ENCODE measurements at regions not wholly inside any gene's neighbourhood (a gene's known extent, or its start where the extent isn't known, plus 50 kb on each side); places are given as distances from the start of the nearest gene placed in this dataset.

GRCh38 chr20:23146857-23147637 lies 60.9 kb upstream of the CD93 start:
- no peak overlapping the region for H3K4me2 ChIP-seq (ENCODE audit: low read length, poor library complexity, severe bottlenecking)
- no peak overlapping the region for H2AFZ ChIP-seq (ENCODE audit: low read depth, low read length)
- no peaks in the 10 kb centered on the region for H3K9me3 ChIP-seq (ENCODE audit: control insufficient read depth, low read length)
- no peaks in the 10 kb centered on the region for H3K27me3 ChIP-seq (ENCODE audit: control insufficient read depth in 1 of 2, insufficient read depth in 1 of 2, low read length in 2 of 2)
- H3K36me3 ChIP-seq (ENCODE audit: control insufficient read depth in 1 of 2, insufficient read depth in 2 of 2, low read depth in 1 of 2, low read length in 2 of 2): no peaks in the 10 kb centered on the region
- H3K9ac ChIP-seq (ENCODE audit: low read length): peak overlapping the region; percentile 72
- peak overlapping the region; percentile 81 to 89 for H3K18ac ChIP-seq (ENCODE audit: low read depth in 1 of 2, low read length in 2 of 2)
- no peak overlapping the region for H4K8ac ChIP-seq (ENCODE audit: low read length)
- no peak overlapping the region for H2BK15ac ChIP-seq (ENCODE audit: low read depth, poor library complexity, severe bottlenecking)
- H4K91ac ChIP-seq (ENCODE audit: low read length): peak overlapping the region; percentile 78
- H3K14ac ChIP-seq (ENCODE audit: low read length in 2 of 2): no peak overlapping the region
- peak overlapping the region; percentile 12 for H2BK5ac ChIP-seq (ENCODE audit: low read depth, low read length, poor library complexity, severe bottlenecking)
- H3K27ac ChIP-seq (ENCODE audit: low read length, poor library complexity, severe bottlenecking): no peak overlapping the region
- H3K23ac ChIP-seq (ENCODE audit: low read length in 2 of 2): no peak overlapping the region
- WGBS: 93% methylated on average over 2 of the region's 7 CpGs
- no peak overlapping the region for H2AK5ac ChIP-seq (ENCODE audit: low read length, severe bottlenecking)
- H2BK12ac ChIP-seq (ENCODE audit: low read length in 2 of 2): peak overlapping the region; percentile 66 to 90
- peak overlapping the region; percentile 71 for H2BK120ac ChIP-seq (ENCODE audit: low read depth, low read length)
- H3K79me1 ChIP-seq (replicated peaks; ENCODE audit: low read length, poor library complexity, severe bottlenecking): no peaks in the 10 kb centered on the region
- peaks cover 38% of the 10 kb centered on the region for H3K4me1 ChIP-seq (ENCODE audit: control insufficient read depth, insufficient read depth, low read depth, low read length)
- H3K4ac ChIP-seq (ENCODE audit: low read depth in 1 of 2, low read length in 2 of 2): peak overlapping the region; percentile 72 to 79
- DNase-seq: no peak
- peak overlapping the region in 1 of 2 experiments; percentile 55 for H3K4me3 ChIP-seq (ENCODE audit: insufficient read depth in 1 of 2, low read depth in 1 of 2, low read length in 2 of 2)

DNA sequence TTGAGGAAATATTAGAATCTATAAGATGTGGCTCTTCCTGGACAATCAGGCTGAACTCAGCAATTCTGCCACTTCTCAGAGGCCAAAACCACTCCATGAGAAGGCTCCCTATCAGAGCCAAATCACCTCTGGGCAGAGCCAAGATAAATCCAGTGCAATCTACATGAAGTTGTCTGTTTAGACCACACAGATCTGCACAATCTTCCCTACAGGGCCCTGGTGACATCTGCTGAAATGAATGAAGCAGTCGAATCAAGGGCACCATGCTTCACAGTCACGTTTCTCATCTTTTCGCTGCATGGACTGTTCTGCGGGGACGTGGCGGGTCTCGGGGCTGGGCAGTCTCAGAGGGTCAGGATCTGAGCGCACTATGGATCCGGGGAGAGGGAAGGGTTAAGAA lies 60.1 kb upstream of the CD93 start:
- WGBS: 93% methylated on average over 7 of the region's 9 CpGs
- H2BK12ac ChIP-seq (ENCODE audit: low read length in 2 of 2): peak overlapping the region; percentile 69 to 91
- H4K91ac ChIP-seq (ENCODE audit: low read length): peak overlapping the region; percentile 52
- H3K27ac ChIP-seq (ENCODE audit: low read length, poor library complexity, severe bottlenecking): no peak overlapping the region
- no peak overlapping the region for H3K4me3 ChIP-seq (ENCODE audit: insufficient read depth in 1 of 2, low read depth in 1 of 2, low read length in 2 of 2)
- peak overlapping the region in 1 of 2 experiments; percentile 77 for H3K14ac ChIP-seq (ENCODE audit: low read length in 2 of 2)
- H3K27me3 ChIP-seq (ENCODE audit: control insufficient read depth in 1 of 2, insufficient read depth in 1 of 2, low read length in 2 of 2): no peaks in the 10 kb centered on the region
- H2BK5ac ChIP-seq (ENCODE audit: low read depth, low read length, poor library complexity, severe bottlenecking): no peak overlapping the region
- H3K18ac ChIP-seq (ENCODE audit: low read depth in 1 of 2, low read length in 2 of 2): peak overlapping the region; percentile 58 to 81
- H2AFZ ChIP-seq (ENCODE audit: low read depth, low read length): no peak overlapping the region
- no peak overlapping the region for H2AK5ac ChIP-seq (ENCODE audit: low read length, severe bottlenecking)
- H3K9ac ChIP-seq (ENCODE audit: low read length): peak overlapping the region; percentile 72
- H2BK15ac ChIP-seq (ENCODE audit: low read depth, poor library complexity, severe bottlenecking): no peak overlapping the region
- peaks cover 34% of the 10 kb centered on the region for H3K4me1 ChIP-seq (ENCODE audit: control insufficient read depth, insufficient read depth, low read depth, low read length)
- no peaks in the 10 kb centered on the region for H3K36me3 ChIP-seq (ENCODE audit: control insufficient read depth in 1 of 2, insufficient read depth in 2 of 2, low read depth in 1 of 2, low read length in 2 of 2)
- no peaks in the 10 kb centered on the region for H3K9me3 ChIP-seq (ENCODE audit: control insufficient read depth, low read length)
- no peak for DNase-seq
- H3K4ac ChIP-seq (ENCODE audit: low read depth in 1 of 2, low read length in 2 of 2): no peak overlapping the region
- no peak overlapping the region for H3K4me2 ChIP-seq (ENCODE audit: low read length, poor library complexity, severe bottlenecking)
- no peaks in the 10 kb centered on the region for H3K79me1 ChIP-seq (replicated peaks; ENCODE audit: low read length, poor library complexity, severe bottlenecking)
- peak overlapping the region; percentile 59 for H4K8ac ChIP-seq (ENCODE audit: low read length)
- H2BK120ac ChIP-seq (ENCODE audit: low read depth, low read length): no peak overlapping the region
- peak overlapping the region in 1 of 2 experiments; percentile 20 for H3K23ac ChIP-seq (ENCODE audit: low read length in 2 of 2)

- Histone ChIP-seq H2BK12ac (ENCODE audit: low read length in 2 of 2) (peak overlapping the region; percentile 86 to 98), H2AFZ (ENCODE audit: low read depth, low read length) (no peak overlapping the region), H3K4me2 (ENCODE audit: low read length, poor library complexity, severe bottlenecking) (no peak overlapping the region), H4K8ac (ENCODE audit: low read length) (peak overlapping the region; percentile 56), H3K27me3 (ENCODE audit: control insufficient read depth in 1 of 2, insufficient read depth in 1 of 2, low read length in 2 of 2) (no peaks in the 10 kb centered on the region), H3K9me3 (ENCODE audit: control insufficient read depth, low read length) (no peaks in the 10 kb centered on the region), H3K27ac (ENCODE audit: low read length, poor library complexity, severe bottlenecking) (no peak overlapping the region), H3K79me1 (replicated peaks; ENCODE audit: low read length, poor library complexity, severe bottlenecking) (no peaks in the 10 kb centered on the region), H3K4me3 (ENCODE audit: insufficient read depth in 1 of 2, low read depth in 1 of 2, low read length in 2 of 2) (no peak overlapping the region), H2BK15ac (ENCODE audit: low read depth, poor library complexity, severe bottlenecking) (no peak overlapping the region), H3K14ac (ENCODE audit: low read length in 2 of 2) (peak overlapping the region in 1 of 2 experiments; percentile 45), H3K4me1 (ENCODE audit: control insufficient read depth, insufficient read depth, low read depth, low read length) (peaks cover 32% of the 10 kb centered on the region), H2AK5ac (ENCODE audit: low read length, severe bottlenecking) (no peak overlapping the region), H3K4ac (ENCODE audit: low read depth in 1 of 2, low read length in 2 of 2) (peak overlapping the region; percentile 27 to 70), H2BK120ac (ENCODE audit: low read depth, low read length) (peak overlapping the region; percentile 52), H3K18ac (ENCODE audit: low read depth in 1 of 2, low read length in 2 of 2) (peak overlapping the region; percentile 4 to 92), H2BK5ac (ENCODE audit: low read depth, low read length, poor library complexity, severe bottlenecking) (no peak overlapping the region), H3K9ac (ENCODE audit: low read length) (peak overlapping the region; percentile 72), H3K36me3 (ENCODE audit: control insufficient read depth in 1 of 2, insufficient read depth in 2 of 2, low read depth in 1 of 2, low read length in 2 of 2) (no peaks in the 10 kb centered on the region), H3K23ac (ENCODE audit: low read length in 2 of 2) (no peak overlapping the region), H4K91ac (ENCODE audit: low read length) (peak overlapping the region; percentile 86)
- 87% methylated on average over 9 of the region's 9 CpGs for WGBS
- DNase-seq: peak; percentile 72
These were observed 59.2 kb upstream of the CD93 start for GRCh38 chr20:23145281-23145700.

DNA sequence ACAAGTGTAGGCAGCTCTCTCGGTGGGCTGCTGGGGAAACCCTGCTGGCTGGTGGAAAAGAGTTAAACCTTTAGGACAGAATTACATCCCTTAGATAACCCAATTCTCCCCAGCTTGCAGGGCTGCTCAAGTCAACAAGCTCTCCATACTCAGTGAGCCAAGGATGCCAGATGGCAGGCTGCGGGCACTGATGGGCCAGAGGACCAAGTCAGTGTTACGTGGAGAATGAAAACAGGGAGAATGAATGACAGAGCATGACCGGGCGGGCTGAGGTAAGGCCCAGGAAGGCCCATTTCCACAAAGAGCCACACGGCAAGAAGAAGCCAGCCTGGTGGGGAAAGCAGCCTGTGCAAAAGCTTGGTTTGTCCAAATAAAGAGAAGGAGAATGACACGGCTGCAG lies 58.7 kb upstream of the CD93 start:
- peak overlapping the region; percentile 4 to 92 for H3K18ac ChIP-seq (ENCODE audit: low read depth in 1 of 2, low read length in 2 of 2)
- peaks cover 30% of the 10 kb centered on the region for H3K4me1 ChIP-seq (ENCODE audit: control insufficient read depth, insufficient read depth, low read depth, low read length)
- 92% methylated on average over 7 of the region's 7 CpGs for WGBS
- no peak overlapping the region for H3K23ac ChIP-seq (ENCODE audit: low read length in 2 of 2)
- H3K27ac ChIP-seq (ENCODE audit: low read length, poor library complexity, severe bottlenecking): no peak overlapping the region
- no peak overlapping the region for H3K4me2 ChIP-seq (ENCODE audit: low read length, poor library complexity, severe bottlenecking)
- H3K27me3 ChIP-seq (ENCODE audit: control insufficient read depth in 1 of 2, insufficient read depth in 1 of 2, low read length in 2 of 2): no peaks in the 10 kb centered on the region
- peak overlapping the region; percentile 86 for H4K91ac ChIP-seq (ENCODE audit: low read length)
- no peak overlapping the region for H3K4me3 ChIP-seq (ENCODE audit: insufficient read depth in 1 of 2, low read depth in 1 of 2, low read length in 2 of 2)
- H3K9ac ChIP-seq (ENCODE audit: low read length): peak overlapping the region; percentile 61
- no peak overlapping the region for H2AFZ ChIP-seq (ENCODE audit: low read depth, low read length)
- H3K36me3 ChIP-seq (ENCODE audit: control insufficient read depth in 1 of 2, insufficient read depth in 2 of 2, low read depth in 1 of 2, low read length in 2 of 2): no peaks in the 10 kb centered on the region
- no peak overlapping the region for H2BK5ac ChIP-seq (ENCODE audit: low read depth, low read length, poor library complexity, severe bottlenecking)
- no peaks in the 10 kb centered on the region for H3K79me1 ChIP-seq (replicated peaks; ENCODE audit: low read length, poor library complexity, severe bottlenecking)
- no peaks in the 10 kb centered on the region for H3K9me3 ChIP-seq (ENCODE audit: control insufficient read depth, low read length)
- peak overlapping the region; percentile 86 to 98 for H2BK12ac ChIP-seq (ENCODE audit: low read length in 2 of 2)
- no peak for DNase-seq
- H2AK5ac ChIP-seq (ENCODE audit: low read length, severe bottlenecking): no peak overlapping the region
- H3K14ac ChIP-seq (ENCODE audit: low read length in 2 of 2): peak overlapping the region in 1 of 2 experiments; percentile 75
- H3K4ac ChIP-seq (ENCODE audit: low read depth in 1 of 2, low read length in 2 of 2): peak overlapping the region; percentile 63 to 82
- H2BK120ac ChIP-seq (ENCODE audit: low read depth, low read length): peak overlapping the region; percentile 51
- H2BK15ac ChIP-seq (ENCODE audit: low read depth, poor library complexity, severe bottlenecking): peak overlapping the region; percentile 53
- H4K8ac ChIP-seq (ENCODE audit: low read length): no peak overlapping the region
